22Rv1 (cell line): ENCODE measurements at regions not wholly inside any gene's neighbourhood (a gene's known extent, or its start where the extent isn't known, plus 50 kb on each side); places are given as distances from the start of the nearest gene placed in this dataset.

Experiments
- CTCF ChIP-seq: fragments of 450-650 bp; IDR thresholded peaks from 2 replicates; pipeline ENCODE4 v1.5.1; 2017; ENCODE audit warnings: mild to moderate bottlenecking
- ZFX ChIP-seq: fragments of 450-650 bp; IDR thresholded peaks from 2 replicates; pipeline ENCODE4 v1.6.1; 2017; ENCODE audit warnings: antibody characterized with exemption, borderline replicate concordance

GRCh38 chr11:109037856-109038780 lies 373.2 kb downstream of the DDX10 start:
- TF ChIP-seq CTCF (no peak), ZFX (no peak)
